Tibial nerve (tissue), 3 donors: ENCODE measurements at regions not wholly inside any gene's neighbourhood (a gene's known extent, or its start where the extent isn't known, plus 50 kb on each side); places are given as distances from the start of the nearest gene placed in this dataset.

Source experiments
- CTCF ChIP-seq, 5 experiments: fragments of 200-600 bp in 3 of 5; fragments of 450-650 bp in 2 of 5; sonication (generic) in 3 of 5; IDR thresholded peaks; one replicate each; pipeline ENCODE4 v1.5.1; 2016 to 2019; ENCODE audit warnings: antibody characterized with exemption in 5 of 5, mild to moderate bottlenecking in 3 of 5, moderate library complexity in 2 of 5
- POLR2A ChIP-seq, 2 donors: fragments of 450-650 bp; IDR thresholded peaks; one replicate each; pipeline ENCODE4 v1.6.1; 2017; ENCODE audit warnings: antibody characterized with exemption in 2 of 2, mild to moderate bottlenecking in 2 of 2, moderate library complexity in 2 of 2

GRCh38 chr20:11350126-11351005 lies 567.3 kb upstream of the BTBD3 start:
- TF ChIP-seq CTCF (IDR thresholded peaks at IDR 0.05) (no peak), POLR2A (IDR thresholded peaks at IDR 0.05) (no peak)
